ENCODE measurements at regions not wholly inside any gene's neighbourhood (a gene's known extent, or its start where the extent isn't known, plus 50 kb on each side); places are given as distances from the start of the nearest gene placed in this dataset.

- DNase-seq (ENCODE audit: low read depth): no peak
- TF ChIP-seq CTCF (IDR thresholded peaks at IDR 0.05; ENCODE audit: control insufficient read depth, insufficient read depth, low read depth, low read length, missing control alignments): no peak
Observed at GRCh38 chr2:205869439-205869838, 187.1 kb downstream of the NRP2 start.

GRCh38 chr2:205868773-205869333 lies 186.6 kb downstream of the NRP2 start:
- TF ChIP-seq CTCF (IDR thresholded peaks at IDR 0.05; ENCODE audit: control insufficient read depth, insufficient read depth, low read depth, low read length, missing control alignments): no peak
- no peak for DNase-seq (ENCODE audit: low read depth)
- no peak overlapping the region for H3K4me3 ChIP-seq (ENCODE audit: control insufficient read depth, low read depth, low read length)

More at GRCh38 chr2:205869439-205869838, 187.1 kb downstream of the NRP2 start:
- H3K4me3 ChIP-seq (ENCODE audit: control insufficient read depth, low read depth, low read length): no peak overlapping the region

- TF ChIP-seq CTCF (IDR thresholded peaks at IDR 0.05; ENCODE audit: control insufficient read depth, insufficient read depth, low read depth, low read length, missing control alignments): no peak
- no peak overlapping the region for H3K4me3 ChIP-seq (ENCODE audit: control insufficient read depth, low read depth, low read length)
- no peak for DNase-seq (ENCODE audit: low read depth)
Observed at GRCh38 chr2:205868053-205868452, 185.8 kb downstream of the NRP2 start.

GRCh38 chr2:205867371-205867770 lies 185.1 kb downstream of the NRP2 start:
- H3K4me3 ChIP-seq (ENCODE audit: control insufficient read depth, low read depth, low read length): no peak overlapping the region
- TF ChIP-seq CTCF (IDR thresholded peaks at IDR 0.05; ENCODE audit: control insufficient read depth, insufficient read depth, low read depth, low read length, missing control alignments): no peak

GRCh38 chr2:205865905-205866441 lies 183.7 kb downstream of the NRP2 start:
- no peak for DNase-seq (ENCODE audit: low read depth)

More at GRCh38 chr2:205867371-205867770, 185.1 kb downstream of the NRP2 start:
- DNase-seq (ENCODE audit: low read depth): no peak

GRCh38 chr2:205865056-205865455 lies 182.8 kb downstream of the NRP2 start:
- TF ChIP-seq CTCF (IDR thresholded peaks at IDR 0.05; ENCODE audit: control insufficient read depth, insufficient read depth, low read depth, low read length, missing control alignments): no peak
- no peak for DNase-seq (ENCODE audit: low read depth)
- H3K4me3 ChIP-seq (ENCODE audit: control insufficient read depth, low read depth, low read length): no peak overlapping the region

More at GRCh38 chr2:205865905-205866441, 183.7 kb downstream of the NRP2 start:
- TF ChIP-seq CTCF (IDR thresholded peaks at IDR 0.05; ENCODE audit: control insufficient read depth, insufficient read depth, low read depth, low read length, missing control alignments): no peak
- no peak overlapping the region for H3K4me3 ChIP-seq (ENCODE audit: control insufficient read depth, low read depth, low read length)

All from AG09309 (cell line).